Keratinocyte (primary cell): ENCODE measurements at regions not wholly inside any gene's neighbourhood (a gene's known extent, or its start where the extent isn't known, plus 50 kb on each side); places are given as distances from the start of the nearest gene placed in this dataset.

Experiments
- DNase-seq: peaks from one replicate; pipeline ENCODE4 v3.0.0-alpha.2; 2011; ENCODE audit warnings: low read depth, missing footprints, low spot score
- FAIRE-seq: peaks from 2 replicates; lab custom pipeline; 2011; peaks lifted over from hg19 to GRCh38; lab: Jason Lieb, UNC
- H2AFZ ChIP-seq: 2 replicates; pipeline ENCODE4 v1.6.0; 2012; ENCODE audit warnings: low read length, control low read depth, inconsistent platforms; ENCODE audit not compliant: control insufficient read depth
- H3K27ac ChIP-seq: 2 replicates; pipeline ENCODE4 v1.5.1; 2011; ENCODE audit warnings: low read length; ENCODE audit not compliant: control insufficient read depth, insufficient read depth
- H3K27me3 ChIP-seq: 3 replicates; pipeline ENCODE4 v1.6.0; 2011; ENCODE audit warnings: low read length; ENCODE audit not compliant: control insufficient read depth, insufficient read depth; ENCODE audit errors: extremely low read depth
- H3K36me3 ChIP-seq, 2 experiments: 2 replicates in 1 of 2; 3 replicates in 1 of 2; pipeline ENCODE4 v1.5.1; 2011; ENCODE audit warnings: low read length in 2 of 2, mild to moderate bottlenecking in 1 of 2; ENCODE audit not compliant: control insufficient read depth in 2 of 2, insufficient read depth in 2 of 2; ENCODE audit errors: extremely low read depth in 1 of 2
- H3K4me1 ChIP-seq: 3 replicates; pipeline ENCODE4 v1.5.1; 2011; ENCODE audit warnings: low read length; ENCODE audit not compliant: control insufficient read depth, insufficient read depth; ENCODE audit errors: extremely low read depth
- H3K4me2 ChIP-seq: 3 replicates; pipeline ENCODE4 v1.6.0; 2011; ENCODE audit warnings: low read depth, low read length; ENCODE audit not compliant: control insufficient read depth, insufficient read depth; ENCODE audit errors: extremely low read depth
- H3K4me3 ChIP-seq, 3 experiments: fragments of 200-600 bp in 1 of 3; sonication (generic) in 1 of 3; 2 replicates in 2 of 3; 3 replicates in 1 of 3; pipeline ENCODE4 v1.5.1; 2011 to 2016; ENCODE audit warnings: low read length in 3 of 3, mild to moderate bottlenecking in 3 of 3, control low read depth in 2 of 3, inconsistent platforms in 1 of 3, low read depth in 1 of 3, mixed read lengths in 1 of 3, mixed run types in 1 of 3, moderate library complexity in 1 of 3; ENCODE audit not compliant: control insufficient read depth in 2 of 3, insufficient read depth in 2 of 3; ENCODE audit errors: extremely low read depth in 1 of 3
- H3K79me2 ChIP-seq: 2 replicates; pipeline ENCODE4 v1.6.0; 2012; ENCODE audit warnings: low read length; ENCODE audit not compliant: control insufficient read depth, insufficient read depth
- H3K9ac ChIP-seq: 3 replicates; pipeline ENCODE4 v1.6.0; 2011; ENCODE audit warnings: low read length; ENCODE audit not compliant: control insufficient read depth, insufficient read depth; ENCODE audit errors: extremely low read depth
- H3K9me1 ChIP-seq: 3 replicates; pipeline ENCODE4 v1.6.0; 2011; ENCODE audit warnings: low read length; ENCODE audit not compliant: control insufficient read depth, insufficient read depth; ENCODE audit errors: extremely low read depth
- H3K9me3 ChIP-seq: 2 replicates; pipeline ENCODE4 v1.5.1; 2012; ENCODE audit warnings: low read depth, low read length; ENCODE audit not compliant: control insufficient read depth
- H4K20me1 ChIP-seq: 3 replicates; pipeline ENCODE4 v1.6.0; 2011; ENCODE audit warnings: low read length; ENCODE audit not compliant: control insufficient read depth, insufficient read depth; ENCODE audit errors: extremely low read depth
- CTCF ChIP-seq, 3 experiments: IDR thresholded peaks in 1 of 3; conservative IDR thresholded peaks in 1 of 3; optimal IDR thresholded peaks in 1 of 3; 2 replicates in 2 of 3; 3 replicates in 1 of 3; pipeline versions ENCODE3 to v1.5.1; 2011; ENCODE audit warnings: low read length in 3 of 3, mild to moderate bottlenecking in 3 of 3, moderate library complexity in 2 of 3, control low read depth in 1 of 3, inconsistent platforms in 1 of 3; ENCODE audit not compliant: insufficient read depth in 2 of 3; ENCODE audit errors: extremely low read depth in 1 of 3
- EZH2 ChIP-seq: IDR thresholded peaks from one replicate; pipeline ENCODE4 v1.6.1; 2012; ENCODE audit warnings: inconsistent platforms, mild to moderate bottlenecking, low read length, moderate library complexity
- dilution Hi-C: fragments of 300-500 bp; cut with MboI; formaldehyde crosslinking; loops from one replicate; pipeline ENCODE4 v1.7.0; 2020; ENCODE audit warnings: low sequenced_read_pairs; ENCODE audit not compliant: extremely low pct_ligation_motif_present

GRCh38 chr22:22711532-22711913 is 67.1 kb downstream of the GGTLC2 start:
- Histone ChIP-seq H3K36me3 (no peaks in the 10 kb centered on the region), H3K9me1 (no peaks in the 10 kb centered on the region), H3K27ac (no peak overlapping the region), H3K27me3 (no peaks in the 10 kb centered on the region), H4K20me1 (no peaks in the 10 kb centered on the region), H3K79me2 (no peaks in the 10 kb centered on the region), H3K9me3 (no peaks in the 10 kb centered on the region), H2AFZ (no peak overlapping the region), H3K4me3 (no peak overlapping the region), H3K9ac (no peak overlapping the region), H3K4me2 (no peak overlapping the region), H3K4me1 (no peaks in the 10 kb centered on the region)
- TF ChIP-seq EZH2: no peak
- no peak for TF ChIP-seq CTCF (optimal IDR thresholded peaks at IDR 0.05 in 1 of 3, IDR thresholded peaks at IDR 0.05 in 1 of 3, conservative IDR thresholded peaks at IDR 0.05 in 1 of 3; ENCODE audit: extremely low read depth in 1 of 3, insufficient read depth in 2 of 3, low read length in 3 of 3)
- no peak for FAIRE-seq
- dilution Hi-C loops: no loop called here
- DNase-seq: no peak

- H3K36me3 ChIP-seq: no peaks in the 10 kb centered on the region
- FAIRE-seq (no peak), DNase-seq (no peak)
- no peak overlapping the region for H2AFZ ChIP-seq
- TF ChIP-seq CTCF (optimal IDR thresholded peaks at IDR 0.05 in 1 of 3, IDR thresholded peaks at IDR 0.05 in 1 of 3, conservative IDR thresholded peaks at IDR 0.05 in 1 of 3; ENCODE audit: extremely low read depth in 1 of 3, insufficient read depth in 2 of 3, low read length in 3 of 3) (no peak), EZH2 (no peak)
- no peak overlapping the region for H3K4me3 ChIP-seq
- no peak overlapping the region for H3K9ac ChIP-seq
- H3K9me3 ChIP-seq: no peaks in the 10 kb centered on the region
- dilution Hi-C loops: no loop called here
- no peaks in the 10 kb centered on the region for H3K27me3 ChIP-seq
- H3K4me2 ChIP-seq: no peak overlapping the region
- H3K4me1 ChIP-seq: no peaks in the 10 kb centered on the region
- H3K27ac ChIP-seq: no peak overlapping the region
- no peaks in the 10 kb centered on the region for H4K20me1 ChIP-seq
- H3K79me2 ChIP-seq: no peaks in the 10 kb centered on the region
- no peaks in the 10 kb centered on the region for H3K9me1 ChIP-seq
These were observed 67.8 kb downstream of the GGTLC2 start for GRCh38 chr22:22712092-22712658.
